OCI-LY3 (cell line): ENCODE measurements at regions not wholly inside any gene's neighbourhood (a gene's known extent, or its start where the extent isn't known, plus 50 kb on each side); places are given as distances from the start of the nearest gene placed in this dataset.
A peak's percentile ranks its signal among the peaks of the same experiment; 100 is the strongest.

Source experiments
- CTCF ChIP-seq: fragments of 200-600, 300-600 bp; sonication (generic); IDR thresholded peaks from 2 replicates; pipeline ENCODE4 v1.5.1; 2014; ENCODE audit warnings: antibody characterized with exemption, low read length, low read depth
- EZH2phosphoT487 ChIP-seq: fragments of 200-600 bp; shearing (Covaris generic); IDR thresholded peaks from 2 replicates; pipeline ENCODE4 v1.6.1; 2018; ENCODE audit warnings: antibody characterized with exemption, mixed run types, low read depth

- TF ChIP-seq CTCF (peak; percentile 82), EZH2phosphoT487 (no peak)
These were observed 423.0 kb downstream of the DIRAS2 start for GRCh38 chr9:90219548-90220118.
